Liver (tissue), 8 donors: ENCODE measurements at regions not wholly inside any gene's neighbourhood (a gene's known extent, or its start where the extent isn't known, plus 50 kb on each side); places are given as distances from the start of the nearest gene placed in this dataset.

Experiments
- DNase-seq: peaks from one replicate; pipeline ENCODE4 v3.0.0-alpha.2; 2017; ENCODE audit warnings: low spot score
- H3K27ac ChIP-seq, 2 donors: one replicate each; pipeline ENCODE4 v1.7.0; 2013; ENCODE audit warnings: inconsistent platforms in 2 of 2, low read length in 2 of 2, control low read depth in 1 of 2, low read depth in 1 of 2, mild to moderate bottlenecking in 1 of 2
- H3K27me3 ChIP-seq, 4 donors: one replicate each; pipeline versions ENCODE4 v1.6.1 to v1.7.0; 2013; ENCODE audit warnings: low read length in 3 of 4, inconsistent platforms in 1 of 4, mild to moderate bottlenecking in 1 of 4, moderate library complexity in 1 of 4; ENCODE audit not compliant: control insufficient read depth in 4 of 4, insufficient read depth in 4 of 4
- H3K36me3 ChIP-seq, 4 donors: one replicate each; pipeline versions ENCODE4 v1.6.1 to v1.7.0; 2013; ENCODE audit warnings: low read length in 3 of 4, mild to moderate bottlenecking in 3 of 4, low read depth in 1 of 4, moderate library complexity in 1 of 4; ENCODE audit not compliant: control insufficient read depth in 4 of 4, insufficient read depth in 3 of 4
- H3K4me1 ChIP-seq, 4 donors: one replicate each; pipeline versions ENCODE4 v1.6.1 to v1.7.0; 2013; ENCODE audit warnings: low read length in 3 of 4, mild to moderate bottlenecking in 3 of 4, moderate library complexity in 1 of 4; ENCODE audit not compliant: control insufficient read depth in 4 of 4, insufficient read depth in 4 of 4
- H3K4me3 ChIP-seq, 3 donors: one replicate each; pipeline versions ENCODE4 v1.6.1 to v1.7.0; 2013; ENCODE audit warnings: low read length in 3 of 3, control low read depth in 1 of 3, low read depth in 1 of 3, mild to moderate bottlenecking in 1 of 3
- H3K9ac ChIP-seq, 2 donors: one replicate each; pipeline ENCODE4 v1.7.0; 2013; ENCODE audit warnings: low read length in 2 of 2, mild to moderate bottlenecking in 2 of 2, moderate library complexity in 2 of 2, control low read depth in 1 of 2, low read depth in 1 of 2
- H3K9me3 ChIP-seq, 4 donors: one replicate each; pipeline versions ENCODE4 v1.6.1 to v1.7.0; 2013; ENCODE audit warnings: low read length in 3 of 4; ENCODE audit not compliant: control insufficient read depth in 4 of 4
- ATF3 ChIP-seq: IDR thresholded peaks from 2 replicates; pipeline ENCODE4 v1.6.1; 2016; ENCODE audit warnings: antibody characterized with exemption
- CTCF ChIP-seq: fragments of 150-350 bp; IDR thresholded peaks from 2 replicates; pipeline ENCODE4 v1.5.1; 2017; ENCODE audit warnings: improper control_type of control experiment, low read depth, low read length; ENCODE audit not compliant: missing input control
- EGR1 ChIP-seq, 2 donors: IDR thresholded peaks; 2 replicates each; pipeline ENCODE4 v1.6.1; 2016 to 2018; ENCODE audit warnings: antibody characterized with exemption in 2 of 2, low read depth in 2 of 2
- GABPA ChIP-seq, 2 donors: IDR thresholded peaks in 1 of 2; conservative IDR thresholded peaks in 1 of 2; 2 replicates each; pipeline ENCODE4 v1.6.1; 2016; ENCODE audit warnings: antibody characterized with exemption in 2 of 2, mild to moderate bottlenecking in 1 of 2, moderate library complexity in 1 of 2
- HNF4G ChIP-seq: IDR thresholded peaks from 2 replicates; pipeline ENCODE4 v1.6.1; 2016; ENCODE audit warnings: antibody characterized with exemption
- JUND ChIP-seq, 2 donors: IDR thresholded peaks; 2 replicates each; pipeline ENCODE4 v1.6.1; 2016; ENCODE audit warnings: antibody characterized with exemption in 2 of 2
- MAX ChIP-seq: IDR thresholded peaks from 2 replicates; pipeline ENCODE4 v1.6.1; 2016; ENCODE audit warnings: antibody characterized with exemption
- NR2F2 ChIP-seq: IDR thresholded peaks from 2 replicates; pipeline ENCODE4 v1.6.1; 2016; ENCODE audit warnings: antibody characterized with exemption
- RAD21 ChIP-seq, 2 donors: IDR thresholded peaks; 2 replicates each; pipeline ENCODE4 v1.6.1; 2016; ENCODE audit warnings: antibody characterized with exemption in 2 of 2, mild to moderate bottlenecking in 2 of 2
- REST ChIP-seq: IDR thresholded peaks from 2 replicates; pipeline ENCODE4 v1.6.1; 2016; ENCODE audit warnings: antibody characterized with exemption, mild to moderate bottlenecking
- RXRA ChIP-seq, 2 donors: IDR thresholded peaks; 2 replicates each; pipeline ENCODE4 v1.6.1; 2017 to 2018; ENCODE audit warnings: antibody characterized with exemption in 2 of 2, mild to moderate bottlenecking in 1 of 2
- SP1 ChIP-seq: IDR thresholded peaks from 2 replicates; pipeline ENCODE4 v1.6.1; 2018; ENCODE audit warnings: antibody characterized with exemption, mild to moderate bottlenecking
- TAF1 ChIP-seq: conservative IDR thresholded peaks from 2 replicates; pipeline ENCODE4 v1.6.1; 2016; ENCODE audit warnings: antibody characterized with exemption, mild to moderate bottlenecking
- YY1 ChIP-seq: IDR thresholded peaks from 2 replicates; pipeline ENCODE4 v1.6.1; 2016; ENCODE audit warnings: antibody characterized with exemption, mild to moderate bottlenecking
- ZBTB33 ChIP-seq: IDR thresholded peaks from 2 replicates; pipeline ENCODE4 v1.6.1; 2016; ENCODE audit warnings: antibody characterized with exemption
- WGBS: extraction: QIAGEN DNeasy Blood & Tissue Kit; methylation state at CpG from one replicate; pipeline ENCODE4 v1.1.7; 2013; 5-methylcytosine and 5-hydroxymethylcytosine counted together
- donor health status: healthy.
- donor health status: healthy.
- donor health status: healthy.
- donor health status: healthy.
- donor health status: healthy.

- H3K9ac ChIP-seq = no peak overlapping the region
- H3K27me3 ChIP-seq = no peaks in the 10 kb centered on the region
- WGBS = 81% methylated on average over 7 of the region's 7 CpGs
- H3K9me3 ChIP-seq = no peaks in the 10 kb centered on the region
- no peak for DNase-seq
- no peak overlapping the region for H3K4me3 ChIP-seq
- no peak overlapping the region for H3K27ac ChIP-seq
- H3K4me1 ChIP-seq = no peaks in the 10 kb centered on the region
- TF ChIP-seq HNF4G = no peak
- no peak for TF ChIP-seq EGR1 (IDR thresholded peaks at IDR 0.05; ENCODE audit: low read depth in 2 of 2)
- TF ChIP-seq ATF3 = no peak
- TF ChIP-seq RXRA (IDR thresholded peaks at IDR 0.05) = no peak
- no peak for TF ChIP-seq GABPA (IDR thresholded peaks at IDR 0.05 in 1 of 2, conservative IDR thresholded peaks at IDR 0.05 in 1 of 2)
- TF ChIP-seq YY1 = no peak
- TF ChIP-seq CTCF = no peak
- no peak for TF ChIP-seq RAD21 (IDR thresholded peaks at IDR 0.05)
- no peak for TF ChIP-seq NR2F2
- no peak for TF ChIP-seq ZBTB33
- H3K36me3 ChIP-seq = no peaks in the 10 kb centered on the region
These were observed 306.7 kb upstream of the SASH1 start for GRCh38 chr6:148035806-148036390.

GRCh38 chr6:148037496-148037895 is 305.1 kb upstream of the SASH1 start:
- WGBS = 85% methylated on average over 3 of the region's 3 CpGs
- DNase-seq = no peak

More at GRCh38 chr6:148037496-148037895, 305.1 kb upstream of the SASH1 start:
- Histone ChIP-seq H3K9me3 (no peaks in the 10 kb centered on the region), H3K4me1 (no peaks in the 10 kb centered on the region), H3K9ac (no peak overlapping the region), H3K27me3 (no peaks in the 10 kb centered on the region), H3K27ac (no peak overlapping the region), H3K4me3 (no peak overlapping the region), H3K36me3 (no peaks in the 10 kb centered on the region)
- TF ChIP-seq SP1 (no peak), REST (no peak), TAF1 (no peak), JUND (IDR thresholded peaks at IDR 0.05) (no peak), EGR1 (IDR thresholded peaks at IDR 0.05; ENCODE audit: low read depth in 2 of 2) (no peak), CTCF (no peak), MAX (no peak), GABPA (IDR thresholded peaks at IDR 0.05 in 1 of 2, conservative IDR thresholded peaks at IDR 0.05 in 1 of 2) (no peak), RAD21 (IDR thresholded peaks at IDR 0.05) (no peak), ZBTB33 (no peak)
